Tibial nerve (tissue), 4 donors: ENCODE measurements at regions not wholly inside any gene's neighbourhood (a gene's known extent, or its start where the extent isn't known, plus 50 kb on each side); places are given as distances from the start of the nearest gene placed in this dataset.
A peak's percentile ranks its signal among the peaks of the same experiment; 100 is the strongest.

Experiments used
- CTCF ChIP-seq, 5 experiments: fragments of 200-600 bp in 3 of 5; fragments of 450-650 bp in 2 of 5; sonication (generic) in 3 of 5; IDR thresholded peaks; one replicate each; pipeline ENCODE4 v1.5.1; 2016 to 2019; ENCODE audit warnings: antibody characterized with exemption in 5 of 5, mild to moderate bottlenecking in 3 of 5, moderate library complexity in 2 of 5
- EP300 ChIP-seq, 2 donors: sonication (generic); formaldehyde crosslinking; IDR thresholded peaks; one replicate each; pipeline ENCODE4 v1.6.1; 2017; ENCODE audit warnings: antibody characterized with exemption in 2 of 2, mild to moderate bottlenecking in 1 of 2
- POLR2A ChIP-seq, 2 donors: fragments of 450-650 bp; IDR thresholded peaks; one replicate each; pipeline ENCODE4 v1.6.1; 2017; ENCODE audit warnings: antibody characterized with exemption in 2 of 2, mild to moderate bottlenecking in 2 of 2, moderate library complexity in 2 of 2

- peak in 1 of 2 donors; percentile 88 for TF ChIP-seq EP300 (IDR thresholded peaks at IDR 0.05)
- no peak for TF ChIP-seq CTCF (IDR thresholded peaks at IDR 0.05)
- no peak for TF ChIP-seq POLR2A (IDR thresholded peaks at IDR 0.05)
Observed at GRCh38 chr10:63703113-63703670, 182.0 kb downstream of the REEP3 start.
